Choroid plexus epithelial cell (primary cell): ENCODE measurements at regions not wholly inside any gene's neighbourhood (a gene's known extent, or its start where the extent isn't known, plus 50 kb on each side); places are given as distances from the start of the nearest gene placed in this dataset.

ENCODE experiments used
- DNase-seq: peaks from one replicate; pipeline ENCODE4 v3.0.0-alpha.2; 2010; ENCODE audit warnings: low read depth
- H3K4me3 ChIP-seq: 2 replicates; pipeline ENCODE4 v1.5.1; 2011; ENCODE audit warnings: low read depth, mild to moderate bottlenecking, control low read depth, low read length, moderate library complexity
- CTCF ChIP-seq: conservative IDR thresholded peaks from 2 replicates; pipeline ENCODE4 v1.5.1; 2011; ENCODE audit warnings: low read depth, mild to moderate bottlenecking, control low read depth, inconsistent platforms, low read length, moderate library complexity

- no peak overlapping the region for H3K4me3 ChIP-seq
- no peak for TF ChIP-seq CTCF
- no peak for DNase-seq
Observed at GRCh38 chr4:156528216-156528615, 443.4 kb downstream of the PDGFC start.

- DNase-seq, result no peak
- TF ChIP-seq CTCF, result no peak
- no peak overlapping the region for H3K4me3 ChIP-seq
Observed at GRCh38 chr4:156527237-156527993, 444.2 kb downstream of the PDGFC start.

- DNase-seq, result no peak
- H3K4me3 ChIP-seq, result no peak overlapping the region
- TF ChIP-seq CTCF, result no peak
Observed at GRCh38 chr4:156523991-156524390, 447.6 kb downstream of the PDGFC start.

- no peak for DNase-seq
- H3K4me3 ChIP-seq, result no peak overlapping the region
- TF ChIP-seq CTCF, result no peak
Observed at GRCh38 chr4:156523492-156523891, 448.1 kb downstream of the PDGFC start.

- no peak overlapping the region for H3K4me3 ChIP-seq
- DNase-seq, result no peak
- no peak for TF ChIP-seq CTCF
Observed at GRCh38 chr4:156521631-156522030, 450.0 kb downstream of the PDGFC start.

- TF ChIP-seq CTCF, result no peak
- DNase-seq, result no peak
- H3K4me3 ChIP-seq, result no peak overlapping the region
Observed at GRCh38 chr4:156517956-156518355, 453.6 kb downstream of the PDGFC start.

GRCh38 chr4:156517546-156517945 lies 454.1 kb downstream of the PDGFC start:
- no peak for DNase-seq
- H3K4me3 ChIP-seq, result no peak overlapping the region
- no peak for TF ChIP-seq CTCF
